ENCODE measurements at regions not wholly inside any gene's neighbourhood (a gene's known extent, or its start where the extent isn't known, plus 50 kb on each side); places are given as distances from the start of the nearest gene placed in this dataset.

DNA sequence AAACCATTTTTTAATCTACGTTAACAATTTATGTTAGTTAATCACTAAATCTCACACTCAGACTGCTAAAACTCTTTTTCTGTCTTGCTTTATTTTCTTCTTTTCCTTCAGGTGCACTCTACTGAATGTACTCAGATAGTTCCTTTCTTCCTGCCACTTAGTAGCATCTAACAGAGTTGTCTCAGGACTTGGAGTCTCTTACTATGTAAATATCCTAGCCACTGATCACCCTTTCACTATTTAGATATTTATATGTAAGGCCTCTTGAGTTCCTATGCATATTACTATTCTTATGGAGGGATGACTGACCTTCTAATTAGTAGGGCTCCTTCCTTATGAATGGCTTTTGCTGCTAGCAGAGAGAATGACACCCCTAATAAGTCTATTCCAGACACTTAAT lies 586.3 kb downstream of the RERGL start:
- Histone ChIP-seq H3K9me3 (ENCODE audit: control insufficient read depth in 2 of 3, low read length in 3 of 3) (no peaks in the 10 kb centered on the region), H3K36me3 (ENCODE audit: control insufficient read depth in 2 of 3, insufficient read depth in 3 of 3, low read length in 3 of 3) (no peaks in the 10 kb centered on the region), H3K27me3 (ENCODE audit: control insufficient read depth in 2 of 2, insufficient read depth in 2 of 2, low read length in 2 of 2) (no peaks in the 10 kb centered on the region), H3K4me3 (ENCODE audit: low read length) (no peak overlapping the region), H3K27ac (ENCODE audit: low read depth, low read length) (no peak overlapping the region), H3K4me1 (ENCODE audit: control insufficient read depth in 2 of 2, insufficient read depth in 2 of 2, low read length in 2 of 2) (no peaks in the 10 kb centered on the region)
- Mint-ChIP-seq H3K36me3 (no peaks in the 10 kb centered on the region), H3K4me1 (no peaks in the 10 kb centered on the region), H3K9me3 (peaks cover 0 to 9% (median 2%) of the 10 kb centered on the region in 11 donors), H3K27ac (no peak overlapping the region), H3K27me3 (no peaks in the 10 kb centered on the region), H3K4me3 (no peak overlapping the region)
- no peak for DNase-seq
- ChIA-PET POLR2A (no interaction called here), CTCF (no interaction called here)
- intact Hi-C loops (cut with micrococcal nuclease), result no loop called here
- ATAC-seq, result no peak

DNA sequence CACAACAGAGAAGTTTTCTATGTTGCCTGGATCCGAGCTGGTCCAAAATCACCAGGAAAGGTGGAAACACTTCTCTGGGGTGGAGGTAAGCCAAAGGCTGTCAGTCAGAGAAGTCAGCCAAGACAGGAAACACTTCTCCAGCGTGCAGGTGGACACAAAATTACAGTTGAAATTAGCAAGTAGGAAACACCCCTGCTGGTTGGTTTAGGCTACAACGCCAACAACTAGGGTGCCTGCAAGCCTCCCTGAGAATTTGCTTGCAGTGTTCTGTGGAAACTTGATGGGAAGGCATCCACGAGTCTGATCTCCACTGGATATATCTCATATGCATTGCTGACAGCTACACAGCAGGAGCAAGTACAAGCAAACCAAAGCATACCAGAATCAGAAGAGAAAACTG lies 600.5 kb downstream of the RERGL start:
- H3K4me1 Mint-ChIP-seq, result no peaks in the 10 kb centered on the region
- POLR2A ChIA-PET, result no interaction called here
- Histone ChIP-seq H3K4me1 (ENCODE audit: control insufficient read depth in 2 of 2, insufficient read depth in 2 of 2, low read length in 2 of 2) (no peaks in the 10 kb centered on the region), H3K36me3 (ENCODE audit: control insufficient read depth in 2 of 3, insufficient read depth in 3 of 3, low read length in 3 of 3) (no peaks in the 10 kb centered on the region), H3K9me3 (ENCODE audit: control insufficient read depth in 2 of 3, low read length in 3 of 3) (peaks cover 0 to 3% (median 0%) of the 10 kb centered on the region in 3 experiments), H3K27me3 (ENCODE audit: control insufficient read depth in 2 of 2, insufficient read depth in 2 of 2, low read length in 2 of 2) (no peaks in the 10 kb centered on the region), H3K4me3 (ENCODE audit: low read length) (no peak overlapping the region), H3K27ac (ENCODE audit: low read depth, low read length) (no peak overlapping the region)
- no peaks in the 10 kb centered on the region for H3K36me3 Mint-ChIP-seq
- no peak overlapping the region for H3K4me3 Mint-ChIP-seq
- ATAC-seq (no peak), DNase-seq (no peak)
- H3K9me3 Mint-ChIP-seq, result peaks cover 0 to 28% (median 2%) of the 10 kb centered on the region in 11 donors
- no peak overlapping the region for H3K27ac Mint-ChIP-seq
- CTCF ChIA-PET, result no interaction called here
- no peaks in the 10 kb centered on the region for H3K27me3 Mint-ChIP-seq
- intact Hi-C loops (cut with micrococcal nuclease), result no loop called here

DNA sequence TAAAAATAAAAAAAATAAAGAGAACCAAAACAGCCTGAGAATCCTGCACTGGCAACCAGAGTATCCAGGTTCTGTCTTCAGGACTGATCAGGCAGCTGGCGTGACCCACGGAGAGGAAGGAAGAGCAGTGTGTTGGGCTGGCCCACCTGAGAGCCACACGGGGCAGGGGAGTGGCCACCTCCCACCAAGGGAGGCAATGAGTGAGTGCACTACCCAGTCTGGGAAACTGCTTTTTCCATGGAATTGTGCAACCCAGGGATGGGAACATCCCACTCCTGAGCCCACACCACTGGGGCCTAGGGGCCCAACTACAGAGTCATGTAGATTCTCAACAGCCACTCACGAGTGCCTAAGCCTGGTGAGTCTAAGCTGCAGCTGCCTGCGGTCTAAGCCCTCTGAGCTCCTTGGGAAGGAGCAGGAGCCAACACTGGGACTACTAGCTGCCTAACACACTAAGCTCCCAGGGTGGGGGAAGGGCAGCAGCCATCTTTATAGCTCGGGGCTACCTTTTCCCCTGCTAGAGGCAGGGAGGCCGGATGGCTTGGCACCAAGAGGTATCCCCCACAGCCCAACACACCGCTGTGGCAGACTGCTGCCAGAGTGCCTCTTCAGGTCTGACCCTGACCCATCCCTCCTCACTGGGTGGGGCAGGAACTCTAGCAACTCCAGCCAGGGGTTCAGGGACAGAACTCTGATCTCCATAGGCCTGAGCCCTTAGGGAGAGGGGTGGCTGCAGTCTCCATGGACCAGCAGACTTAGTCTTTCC lies 610.9 kb downstream of the RERGL start:
- no peaks in the 10 kb centered on the region for H3K4me1 ChIP-seq (ENCODE audit: control insufficient read depth in 2 of 2, insufficient read depth in 2 of 2, low read length in 2 of 2)
- Mint-ChIP-seq H3K27ac (no peak overlapping the region), H3K27me3 (no peaks in the 10 kb centered on the region), H3K36me3 (peaks cover 0 to 7% (median 0%) of the 10 kb centered on the region in 5 donors), H3K4me3 (no peak overlapping the region), H3K4me1 (no peaks in the 10 kb centered on the region), H3K9me3 (peaks cover 5 to 44% (median 19%) of the 10 kb centered on the region in 11 donors)
- H3K36me3 ChIP-seq (ENCODE audit: control insufficient read depth in 2 of 3, insufficient read depth in 3 of 3, low read length in 3 of 3), result no peaks in the 10 kb centered on the region
- no peak overlapping the region for H3K27ac ChIP-seq (ENCODE audit: low read depth, low read length)
- CTCF ChIA-PET, result no interaction called here
- intact Hi-C loops (cut with micrococcal nuclease), result no loop called here
- ATAC-seq (no peak), DNase-seq (no peak)
- POLR2A ChIA-PET, result no interaction called here
- no peak overlapping the region for H3K4me3 ChIP-seq (ENCODE audit: low read length)
- H3K9me3 ChIP-seq (ENCODE audit: control insufficient read depth in 2 of 3, low read length in 3 of 3), result no peaks in the 10 kb centered on the region
- H3K27me3 ChIP-seq (ENCODE audit: control insufficient read depth in 2 of 2, insufficient read depth in 2 of 2, low read length in 2 of 2), result no peaks in the 10 kb centered on the region

DNA sequence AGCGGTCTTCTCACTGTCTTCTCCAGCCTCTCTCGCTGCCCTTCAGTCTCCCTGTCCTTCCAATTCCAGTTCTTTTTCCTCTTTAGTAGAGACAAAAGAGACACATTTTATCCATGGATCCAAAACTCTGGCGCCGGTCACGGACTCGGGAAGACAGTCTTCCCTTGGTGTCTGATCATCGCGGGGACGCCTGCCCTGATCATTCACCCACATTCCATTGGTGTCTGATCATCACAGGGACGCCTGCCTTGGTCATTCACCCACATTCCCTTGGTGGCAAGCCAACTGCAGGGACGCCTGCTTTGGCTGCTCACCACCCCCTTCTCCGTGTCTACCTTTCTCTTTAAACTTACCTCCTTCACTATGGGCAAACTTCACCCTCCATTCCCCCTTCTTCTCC lies 619.5 kb downstream of the RERGL start:
- Mint-ChIP-seq H3K4me1 (no peaks in the 10 kb centered on the region), H3K36me3 (no peaks in the 10 kb centered on the region), H3K9me3 (peaks cover 0 to 14% (median 6%) of the 10 kb centered on the region in 11 donors), H3K27ac (no peak overlapping the region), H3K27me3 (no peaks in the 10 kb centered on the region), H3K4me3 (no peak overlapping the region)
- Histone ChIP-seq H3K9me3 (ENCODE audit: control insufficient read depth in 2 of 3, low read length in 3 of 3) (no peaks in the 10 kb centered on the region), H3K27ac (ENCODE audit: low read depth, low read length) (no peak overlapping the region), H3K4me3 (ENCODE audit: low read length) (no peak overlapping the region), H3K27me3 (ENCODE audit: control insufficient read depth in 2 of 2, insufficient read depth in 2 of 2, low read length in 2 of 2) (no peaks in the 10 kb centered on the region), H3K4me1 (ENCODE audit: control insufficient read depth in 2 of 2, insufficient read depth in 2 of 2, low read length in 2 of 2) (no peaks in the 10 kb centered on the region), H3K36me3 (ENCODE audit: control insufficient read depth in 2 of 3, insufficient read depth in 3 of 3, low read length in 3 of 3) (no peaks in the 10 kb centered on the region)
- ChIA-PET POLR2A (no interaction called here), CTCF (no interaction called here)
- ATAC-seq (no peak), DNase-seq (no peak)
- intact Hi-C loops (cut with micrococcal nuclease), result no loop called here

DNA sequence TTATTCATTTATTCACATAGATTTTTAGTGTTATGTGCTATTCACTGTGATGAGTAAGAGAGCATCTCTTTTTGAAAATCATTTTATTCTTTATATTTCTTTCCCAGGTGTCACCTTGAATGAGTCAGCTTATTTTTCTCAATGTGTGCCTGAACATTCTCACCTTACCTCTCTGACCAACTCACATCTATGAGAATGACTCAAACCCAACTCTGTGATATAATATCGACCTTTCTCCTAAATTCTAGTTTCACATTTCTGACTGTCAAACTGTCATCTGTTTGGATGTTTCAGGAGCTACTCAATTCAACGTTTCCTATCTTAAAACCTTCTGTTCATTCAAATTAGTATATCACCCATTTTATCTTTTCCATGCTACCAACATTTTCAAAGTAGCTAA lies 630.8 kb downstream of the RERGL start:
- H3K36me3 Mint-ChIP-seq, result no peaks in the 10 kb centered on the region
- no peaks in the 10 kb centered on the region for H3K4me1 ChIP-seq (ENCODE audit: control insufficient read depth in 2 of 2, insufficient read depth in 2 of 2, low read length in 2 of 2)

DNA sequence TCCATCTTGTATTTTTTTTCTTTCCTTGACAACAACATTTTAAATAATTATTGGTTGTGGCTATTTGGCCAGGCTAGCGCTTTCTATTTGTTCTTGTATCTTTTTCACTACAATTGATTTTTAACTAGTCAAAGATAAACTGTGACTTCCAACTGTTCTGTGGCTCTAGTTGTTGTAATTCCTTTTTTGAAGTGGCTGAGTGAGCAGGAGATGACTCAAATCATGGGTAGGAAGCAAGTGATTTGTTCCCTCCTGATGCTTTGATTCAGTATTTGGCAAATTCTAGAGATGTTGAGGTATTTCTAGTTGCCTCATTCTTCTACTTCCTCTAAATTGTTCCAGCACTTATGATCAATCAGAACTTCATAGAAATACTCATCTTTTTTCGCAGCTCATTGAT lies 633.5 kb downstream of the RERGL start:
- Mint-ChIP-seq H3K4me3 (no peak overlapping the region), H3K9me3 (peaks cover 0 to 18% (median 0%) of the 10 kb centered on the region in 11 donors), H3K4me1 (no peaks in the 10 kb centered on the region), H3K27me3 (no peaks in the 10 kb centered on the region), H3K27ac (no peak overlapping the region), H3K36me3 (no peaks in the 10 kb centered on the region)
- H3K9me3 ChIP-seq (ENCODE audit: control insufficient read depth in 2 of 3, low read length in 3 of 3), result peaks cover 0 to 4% (median 0%) of the 10 kb centered on the region in 3 experiments
- no peak for DNase-seq
- H3K4me1 ChIP-seq (ENCODE audit: control insufficient read depth in 2 of 2, insufficient read depth in 2 of 2, low read length in 2 of 2), result no peaks in the 10 kb centered on the region
- no peak for ATAC-seq
- CTCF ChIA-PET, result no interaction called here
- intact Hi-C loops (cut with micrococcal nuclease), result no loop called here
- H3K36me3 ChIP-seq (ENCODE audit: control insufficient read depth in 2 of 3, insufficient read depth in 3 of 3, low read length in 3 of 3), result no peaks in the 10 kb centered on the region
- no peak overlapping the region for H3K4me3 ChIP-seq (ENCODE audit: low read length)
- POLR2A ChIA-PET, result no interaction called here
- no peaks in the 10 kb centered on the region for H3K27me3 ChIP-seq (ENCODE audit: control insufficient read depth in 2 of 2, insufficient read depth in 2 of 2, low read length in 2 of 2)
- H3K27ac ChIP-seq (ENCODE audit: low read depth, low read length), result no peak overlapping the region

More for the DNA sequence above, 630.8 kb downstream of the RERGL start:
- Histone ChIP-seq H3K27me3 (ENCODE audit: control insufficient read depth in 2 of 2, insufficient read depth in 2 of 2, low read length in 2 of 2) (no peaks in the 10 kb centered on the region), H3K4me3 (ENCODE audit: low read length) (no peak overlapping the region), H3K36me3 (ENCODE audit: control insufficient read depth in 2 of 3, insufficient read depth in 3 of 3, low read length in 3 of 3) (no peaks in the 10 kb centered on the region), H3K9me3 (ENCODE audit: control insufficient read depth in 2 of 3, low read length in 3 of 3) (no peaks in the 10 kb centered on the region), H3K27ac (ENCODE audit: low read depth, low read length) (no peak overlapping the region)
- intact Hi-C loops (cut with micrococcal nuclease), result no loop called here
- ChIA-PET POLR2A (no interaction called here), CTCF (no interaction called here)
- no peak for ATAC-seq
- Mint-ChIP-seq H3K4me3 (no peak overlapping the region), H3K9me3 (peaks cover 0 to 18% (median 2%) of the 10 kb centered on the region in 11 donors), H3K4me1 (no peaks in the 10 kb centered on the region), H3K27ac (no peak overlapping the region), H3K27me3 (no peaks in the 10 kb centered on the region)
- no peak for DNase-seq

DNA sequence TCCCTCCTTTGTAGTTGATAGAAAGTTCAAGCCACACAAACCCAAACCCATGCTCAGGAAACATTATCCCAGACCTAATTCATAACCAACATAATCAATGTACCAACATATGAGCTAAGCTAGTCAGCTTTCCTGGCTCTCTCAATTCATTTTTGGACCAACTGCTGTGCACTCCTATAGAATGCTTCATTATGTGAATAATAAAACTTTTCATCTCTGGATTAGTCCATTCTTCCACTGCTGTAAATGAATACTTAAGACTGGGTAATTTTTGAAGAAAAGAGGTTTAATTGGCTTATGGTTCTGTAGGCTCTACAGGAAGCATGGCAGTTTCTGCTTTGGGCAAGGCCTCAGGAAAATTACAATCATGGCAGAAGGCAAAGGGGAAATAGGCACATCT lies 651.9 kb downstream of the RERGL start:
- Histone ChIP-seq H3K9me3 (ENCODE audit: control insufficient read depth in 2 of 3, low read length in 3 of 3) (peaks cover 0 to 3% (median 0%) of the 10 kb centered on the region in 3 experiments), H3K27ac (ENCODE audit: low read depth, low read length) (no peak overlapping the region), H3K4me1 (ENCODE audit: control insufficient read depth in 2 of 2, insufficient read depth in 2 of 2, low read length in 2 of 2) (no peaks in the 10 kb centered on the region), H3K4me3 (ENCODE audit: low read length) (no peak overlapping the region), H3K27me3 (ENCODE audit: control insufficient read depth in 2 of 2, insufficient read depth in 2 of 2, low read length in 2 of 2) (no peaks in the 10 kb centered on the region), H3K36me3 (ENCODE audit: control insufficient read depth in 2 of 3, insufficient read depth in 3 of 3, low read length in 3 of 3) (no peaks in the 10 kb centered on the region)
- peaks cover 3 to 32% (median 20%) of the 10 kb centered on the region in 11 donors for H3K9me3 Mint-ChIP-seq
- DNase-seq, result no peak
- H3K4me3 Mint-ChIP-seq, result no peak overlapping the region
- ChIA-PET CTCF (no interaction called here), POLR2A (no interaction called here)
- no peaks in the 10 kb centered on the region for H3K27me3 Mint-ChIP-seq
- no peaks in the 10 kb centered on the region for H3K36me3 Mint-ChIP-seq
- intact Hi-C loops (cut with micrococcal nuclease), result no loop called here
- H3K4me1 Mint-ChIP-seq, result no peaks in the 10 kb centered on the region
- no peak for ATAC-seq
- H3K27ac Mint-ChIP-seq, result no peak overlapping the region
